ENCODE measurements at regions not wholly inside any gene's neighbourhood (a gene's known extent, or its start where the extent isn't known, plus 50 kb on each side); places are given as distances from the start of the nearest gene placed in this dataset.

- TF ChIP-seq, protein P1, sequence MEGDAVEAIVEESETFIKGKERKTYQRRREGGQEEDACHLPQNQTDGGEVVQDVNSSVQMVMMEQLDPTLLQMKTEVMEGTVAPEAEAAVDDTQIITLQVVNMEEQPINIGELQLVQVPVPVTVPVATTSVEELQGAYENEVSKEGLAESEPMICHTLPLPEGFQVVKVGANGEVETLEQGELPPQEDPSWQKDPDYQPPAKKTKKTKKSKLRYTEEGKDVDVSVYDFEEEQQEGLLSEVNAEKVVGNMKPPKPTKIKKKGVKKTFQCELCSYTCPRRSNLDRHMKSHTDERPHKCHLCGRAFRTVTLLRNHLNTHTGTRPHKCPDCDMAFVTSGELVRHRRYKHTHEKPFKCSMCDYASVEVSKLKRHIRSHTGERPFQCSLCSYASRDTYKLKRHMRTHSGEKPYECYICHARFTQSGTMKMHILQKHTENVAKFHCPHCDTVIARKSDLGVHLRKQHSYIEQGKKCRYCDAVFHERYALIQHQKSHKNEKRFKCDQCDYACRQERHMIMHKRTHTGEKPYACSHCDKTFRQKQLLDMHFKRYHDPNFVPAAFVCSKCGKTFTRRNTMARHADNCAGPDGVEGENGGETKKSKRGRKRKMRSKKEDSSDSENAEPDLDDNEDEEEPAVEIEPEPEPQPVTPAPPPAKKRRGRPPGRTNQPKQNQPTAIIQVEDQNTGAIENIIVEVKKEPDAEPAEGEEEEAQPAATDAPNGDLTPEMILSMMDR (IDR thresholded peaks at IDR 0.05), result peak in 1 of 4 experiments; percentile 5
- no peak for TF ChIP-seq POLR2A (IDR thresholded peaks at IDR 0.05)
Observed at GRCh38 chr13:44221657-44222056, 152.0 kb upstream of the SERP2 start.

Data from uterus (tissue), 2 donors.